BE2C (cell line): ENCODE measurements at regions not wholly inside any gene's neighbourhood (a gene's known extent, or its start where the extent isn't known, plus 50 kb on each side); places are given as distances from the start of the nearest gene placed in this dataset.
"Not testable (repeated sequence)": the region's sequence is repeated elsewhere in the genome, so short reads cannot be mapped to it uniquely, and the experiment has no call there.

ENCODE experiments used
- DNase-seq: peaks from one replicate; pipeline ENCODE4 v3.0.0-alpha.2; 2020
- H3K27me3 ChIP-seq: fragments of 250-450 bp; sonication (Bioruptor Pico); 2 replicates; pipeline ENCODE4 v1.5.1; 2020; ENCODE audit warnings: mild to moderate bottlenecking
- H3K36me3 ChIP-seq: fragments of 250-450 bp; sonication (Bioruptor Pico); 2 replicates; pipeline ENCODE4 v1.5.1; 2020; ENCODE audit warnings: mild to moderate bottlenecking
- H3K4me1 ChIP-seq: fragments of 250-450 bp; sonication (Bioruptor Pico); 2 replicates; pipeline ENCODE4 v1.5.1; 2020
- H3K4me3 ChIP-seq: 2 replicates; pipeline ENCODE4 v1.5.1; 2011; ENCODE audit warnings: low read depth, low read length
- H3K9me3 ChIP-seq: fragments of 250-450 bp; sonication (Bioruptor Pico); 2 replicates; pipeline ENCODE4 v1.5.1; 2020
- TF ChIP-seq, protein P1 (sequence below): IDR thresholded peaks from 2 replicates; pipeline ENCODE4 v1.5.1; 2012; ENCODE audit warnings: mild to moderate bottlenecking, low read depth, low read length

DNA sequence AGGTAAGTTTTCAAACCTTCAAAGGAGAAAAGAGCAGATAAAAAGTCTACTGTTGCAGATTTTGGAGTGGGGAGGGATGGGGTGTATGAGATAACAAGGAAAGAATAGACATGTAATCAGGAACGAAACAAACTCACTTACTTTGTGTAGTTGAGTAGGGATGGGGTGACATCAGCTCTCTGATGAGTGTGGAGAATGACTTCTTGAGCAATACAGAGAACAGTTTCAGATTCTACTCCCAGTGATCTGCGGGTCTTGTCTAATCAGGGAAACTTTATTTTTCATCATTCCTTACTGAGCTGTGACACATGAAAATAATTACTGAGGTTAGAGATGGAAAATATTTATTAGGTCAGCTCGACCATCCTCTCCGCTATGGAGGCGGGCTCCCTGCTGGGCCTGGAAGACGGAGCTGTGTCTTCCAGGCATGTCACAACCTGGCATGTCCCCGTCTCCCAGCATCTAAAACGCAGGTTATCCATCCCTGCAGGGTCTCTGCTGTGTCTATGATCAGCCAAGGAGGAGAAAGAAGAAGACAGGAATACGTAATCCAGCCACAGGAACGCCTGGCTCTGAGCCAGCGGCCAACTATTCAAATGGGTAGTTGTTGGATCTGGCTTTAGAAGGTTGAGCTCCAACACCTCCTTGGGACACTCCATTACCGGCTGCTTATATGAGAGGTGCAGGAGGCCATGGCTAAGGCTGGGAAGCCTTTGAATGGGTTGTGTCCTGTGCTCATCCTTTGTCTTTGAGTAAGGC, 99.0 kb upstream of the SATB2 start:
- no peak for DNase-seq
- H3K4me1 ChIP-seq: no peaks in the 10 kb centered on the region
- TF ChIP-seq, protein P1, sequence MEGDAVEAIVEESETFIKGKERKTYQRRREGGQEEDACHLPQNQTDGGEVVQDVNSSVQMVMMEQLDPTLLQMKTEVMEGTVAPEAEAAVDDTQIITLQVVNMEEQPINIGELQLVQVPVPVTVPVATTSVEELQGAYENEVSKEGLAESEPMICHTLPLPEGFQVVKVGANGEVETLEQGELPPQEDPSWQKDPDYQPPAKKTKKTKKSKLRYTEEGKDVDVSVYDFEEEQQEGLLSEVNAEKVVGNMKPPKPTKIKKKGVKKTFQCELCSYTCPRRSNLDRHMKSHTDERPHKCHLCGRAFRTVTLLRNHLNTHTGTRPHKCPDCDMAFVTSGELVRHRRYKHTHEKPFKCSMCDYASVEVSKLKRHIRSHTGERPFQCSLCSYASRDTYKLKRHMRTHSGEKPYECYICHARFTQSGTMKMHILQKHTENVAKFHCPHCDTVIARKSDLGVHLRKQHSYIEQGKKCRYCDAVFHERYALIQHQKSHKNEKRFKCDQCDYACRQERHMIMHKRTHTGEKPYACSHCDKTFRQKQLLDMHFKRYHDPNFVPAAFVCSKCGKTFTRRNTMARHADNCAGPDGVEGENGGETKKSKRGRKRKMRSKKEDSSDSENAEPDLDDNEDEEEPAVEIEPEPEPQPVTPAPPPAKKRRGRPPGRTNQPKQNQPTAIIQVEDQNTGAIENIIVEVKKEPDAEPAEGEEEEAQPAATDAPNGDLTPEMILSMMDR: no peak

DNA sequence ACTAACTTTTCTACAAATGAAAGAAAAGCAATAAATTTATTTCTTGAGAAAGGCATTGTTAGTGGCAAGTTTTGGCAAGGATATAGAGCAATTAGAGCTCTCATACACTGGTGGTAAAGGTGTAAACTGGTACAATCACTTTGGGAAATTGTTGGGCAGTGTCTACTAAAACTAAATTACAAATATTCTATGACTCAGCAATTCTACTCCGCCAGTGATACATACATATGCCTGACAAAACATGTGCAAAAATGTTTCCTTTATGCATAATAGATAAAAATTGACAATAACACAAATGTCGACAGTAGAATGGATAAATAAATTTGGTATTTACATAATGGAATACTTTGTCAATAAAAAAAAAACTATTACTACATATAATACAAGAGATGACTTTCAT, 96.3 kb upstream of the SATB2 start:
- H3K4me1 ChIP-seq: no peaks in the 10 kb centered on the region
- TF ChIP-seq, protein P1: no peak
- no peak for DNase-seq
- no peaks in the 10 kb centered on the region for H3K27me3 ChIP-seq
- H3K4me3 ChIP-seq: no peak overlapping the region
- H3K9me3 ChIP-seq: no peaks in the 10 kb centered on the region
- no peaks in the 10 kb centered on the region for H3K36me3 ChIP-seq

More for the DNA sequence above, 99.0 kb upstream of the SATB2 start:
- no peaks in the 10 kb centered on the region for H3K36me3 ChIP-seq
- no peaks in the 10 kb centered on the region for H3K9me3 ChIP-seq
- H3K4me3 ChIP-seq: no peak overlapping the region
- H3K27me3 ChIP-seq: no peaks in the 10 kb centered on the region

DNA sequence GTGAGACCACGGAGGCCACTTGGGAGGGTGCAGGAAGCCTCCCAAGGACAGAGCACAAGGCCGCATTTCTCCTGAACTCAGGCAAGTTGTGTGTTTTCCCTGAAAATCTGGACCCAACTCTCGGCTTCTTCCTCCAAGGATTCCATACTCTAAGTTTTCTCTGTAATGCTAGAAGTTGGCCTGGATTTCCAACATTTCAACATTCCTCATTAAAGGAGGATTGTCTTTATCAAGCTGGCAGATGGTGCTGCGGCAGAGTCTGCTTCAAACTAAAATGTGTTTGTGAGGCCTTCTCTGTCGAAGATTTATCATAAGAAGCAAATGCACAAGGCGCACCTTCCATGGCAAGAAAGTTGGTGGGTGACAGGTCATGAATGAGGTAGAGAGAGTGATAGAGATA, 94.4 kb upstream of the SATB2 start:
- H3K4me3 ChIP-seq: no peak overlapping the region
- TF ChIP-seq, protein P1: no peak

DNA sequence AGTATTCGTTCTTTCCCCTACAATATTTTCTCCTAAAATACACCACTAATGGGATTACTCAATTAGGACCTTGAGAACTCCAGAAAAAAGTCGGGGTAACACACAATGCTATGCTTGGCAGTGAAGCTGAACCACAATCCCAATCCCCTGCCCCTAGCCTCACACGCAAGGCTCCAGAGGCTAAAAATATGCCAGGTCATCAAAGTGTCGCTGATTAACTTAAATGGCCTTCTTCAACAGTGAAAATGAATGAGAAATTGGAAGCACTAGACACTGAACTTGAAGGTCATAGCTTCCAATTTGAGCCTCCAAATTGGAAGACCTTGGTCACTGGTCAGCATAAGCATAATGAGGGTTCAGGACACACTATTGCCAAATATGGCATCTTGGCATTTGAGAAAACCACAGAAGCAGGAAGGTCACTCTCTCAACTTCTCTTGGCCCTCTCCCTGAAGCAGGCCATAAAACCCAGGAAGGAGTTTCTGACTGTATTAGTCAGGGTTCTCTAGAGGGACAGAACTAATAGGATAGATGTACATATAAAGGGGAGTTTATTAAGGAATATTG, 86.0 kb upstream of the SATB2 start:
- H3K36me3 ChIP-seq: no peaks in the 10 kb centered on the region
- no peak for DNase-seq
- peaks cover 2% of the 10 kb centered on the region; the same call in 1 of the 2 replicates for H3K27me3 ChIP-seq
- no peaks in the 10 kb centered on the region for H3K9me3 ChIP-seq
- TF ChIP-seq, protein P1: no peak
- no peaks in the 10 kb centered on the region for H3K4me1 ChIP-seq
- H3K4me3 ChIP-seq: no peak overlapping the region

More for the DNA sequence above, 94.4 kb upstream of the SATB2 start:
- Histone ChIP-seq H3K27me3 (no peaks in the 10 kb centered on the region), H3K9me3 (no peaks in the 10 kb centered on the region), H3K4me1 (no peaks in the 10 kb centered on the region), H3K36me3 (no peaks in the 10 kb centered on the region)
- no peak for DNase-seq

DNA sequence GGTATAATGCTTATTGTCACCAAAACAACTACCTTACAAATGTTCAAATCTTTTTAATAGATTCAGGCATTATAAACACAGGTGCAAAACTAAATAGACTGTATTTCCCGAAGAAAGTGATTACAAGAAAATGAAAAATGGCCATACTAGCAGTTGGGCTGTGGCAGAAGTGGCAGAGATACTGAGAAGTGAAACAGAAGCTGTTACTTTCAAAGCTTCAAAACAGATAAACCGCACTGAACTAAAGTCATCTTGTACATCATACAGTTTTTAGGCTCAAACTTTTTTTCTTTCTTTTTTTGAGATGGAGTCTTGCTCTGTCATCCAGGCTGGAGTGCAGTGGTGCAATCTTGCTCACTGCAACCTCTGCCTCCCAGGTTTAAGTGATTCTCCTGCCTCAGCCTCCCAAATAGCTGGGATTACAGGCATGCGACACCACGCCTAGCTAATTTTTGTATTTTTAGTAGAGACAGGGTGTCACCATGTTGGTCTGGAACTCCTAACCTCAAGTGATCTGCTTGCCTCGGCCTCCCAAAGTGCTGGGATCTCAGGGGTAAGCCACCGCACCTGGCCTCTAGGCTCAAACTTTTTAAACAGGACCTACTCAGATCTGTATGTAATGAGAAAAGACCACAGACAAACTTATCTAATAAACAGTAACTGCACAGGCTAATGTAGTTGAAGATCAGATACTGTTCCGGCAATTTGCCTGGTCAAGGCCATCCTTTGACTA, 77.9 kb upstream of the SATB2 start:
- no peak overlapping the region for H3K4me3 ChIP-seq
- TF ChIP-seq, protein P1: no peak

DNA sequence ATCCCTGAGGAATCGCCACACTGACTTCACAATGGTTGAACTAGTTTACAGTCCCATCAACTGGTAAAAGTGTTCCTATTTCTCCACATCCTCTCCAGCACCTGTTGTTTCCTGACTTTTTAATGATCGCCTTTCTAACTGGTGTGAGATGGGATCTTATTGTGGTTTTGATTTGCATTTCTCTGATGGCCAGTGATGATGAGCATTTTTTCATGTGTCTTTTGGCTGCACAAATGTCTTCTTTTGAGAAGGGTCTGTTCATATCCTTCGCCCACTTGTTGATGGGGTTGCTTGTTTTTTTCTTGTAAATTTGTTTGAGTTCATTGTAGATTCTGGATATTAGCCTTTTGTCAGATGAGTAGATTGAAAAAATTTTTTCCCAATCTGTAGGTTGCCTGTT, 76.1 kb upstream of the SATB2 start:
- H3K36me3 ChIP-seq, H3K4me3 ChIP-seq, H3K9me3 ChIP-seq, DNase-seq, H3K4me1 ChIP-seq: not testable (repeated sequence)
- peaks cover 11% of the 10 kb centered on the region; the same call in 1 of the 2 replicates for H3K27me3 ChIP-seq

More for the DNA sequence above, 77.9 kb upstream of the SATB2 start:
- no peaks in the 10 kb centered on the region for H3K36me3 ChIP-seq
- H3K27me3 ChIP-seq: peaks cover 11% of the 10 kb centered on the region; the same call in 1 of the 2 replicates
- H3K4me1 ChIP-seq: no peaks in the 10 kb centered on the region
- no peak for DNase-seq
- H3K9me3 ChIP-seq: no peaks in the 10 kb centered on the region
